H9 (cell line): ENCODE measurements at regions not wholly inside any gene's neighbourhood (a gene's known extent, or its start where the extent isn't known, plus 50 kb on each side); places are given as distances from the start of the nearest gene placed in this dataset.
A peak's percentile ranks its signal among the peaks of the same experiment; 100 is the strongest.

Experiments
- DNase-seq: peaks from one replicate; pipeline ENCODE4 v3.0.0-alpha.2; 2017
- H2AFZ ChIP-seq: one replicate; pipeline ENCODE4 v1.6.1; 2013; ENCODE audit warnings: mild to moderate bottlenecking, low read length, control low read depth, moderate library complexity
- H2AK5ac ChIP-seq: 2 replicates; pipeline ENCODE4 v1.6.1; 2013; ENCODE audit warnings: low read length, control low read depth, mixed read lengths; ENCODE audit not compliant: insufficient read length
- H2BK120ac ChIP-seq: one replicate; pipeline ENCODE4 v1.6.1; 2013; ENCODE audit warnings: low read depth, mild to moderate bottlenecking, low read length, control low read depth, inconsistent platforms; ENCODE audit not compliant: poor library complexity, severe bottlenecking
- H2BK12ac ChIP-seq: 2 replicates; pipeline ENCODE4 v1.6.1; 2013; ENCODE audit warnings: low read length, control low read depth, mixed read lengths, low read depth; ENCODE audit not compliant: insufficient read length
- H2BK15ac ChIP-seq: 2 replicates; pipeline ENCODE4 v1.6.1; 2013; ENCODE audit warnings: low read depth, low read length, control low read depth
- H2BK20ac ChIP-seq: one replicate; pipeline ENCODE4 v1.6.1; 2013; ENCODE audit warnings: low read depth, mild to moderate bottlenecking, low read length, control low read depth, inconsistent platforms; ENCODE audit not compliant: poor library complexity, severe bottlenecking
- H2BK5ac ChIP-seq: 2 replicates; pipeline ENCODE4 v1.6.1; 2013; ENCODE audit warnings: low read length, control low read depth, mixed read lengths; ENCODE audit not compliant: insufficient read length
- H3K14ac ChIP-seq: 2 replicates; pipeline ENCODE4 v1.6.1; 2013; ENCODE audit warnings: low read length, control low read depth; ENCODE audit not compliant: insufficient read depth
- H3K18ac ChIP-seq: 2 replicates; pipeline ENCODE4 v1.6.1; 2013; ENCODE audit warnings: low read depth, mild to moderate bottlenecking, mixed read lengths, low read length, control low read depth; ENCODE audit not compliant: insufficient read length
- H3K23ac ChIP-seq: 2 replicates; pipeline ENCODE4 v1.6.1; 2013; ENCODE audit warnings: low read length, control low read depth, mixed read lengths, low read depth; ENCODE audit not compliant: insufficient read length
- H3K23me2 ChIP-seq: 2 replicates; pipeline ENCODE4 v1.6.1; 2013; ENCODE audit warnings: low read depth, mild to moderate bottlenecking, mixed read lengths, low read length, control low read depth; ENCODE audit not compliant: insufficient read length, poor library complexity, severe bottlenecking
- H3K27ac ChIP-seq: 2 replicates; pipeline ENCODE4 v1.5.1; 2013; ENCODE audit warnings: low read length, control low read depth, mixed read lengths, low read depth; ENCODE audit not compliant: insufficient read length
- H3K27me3 ChIP-seq: 2 replicates; pipeline ENCODE4 v1.6.1; 2013; ENCODE audit warnings: low read length, control low read depth, inconsistent platforms; ENCODE audit not compliant: insufficient read depth
- H3K4ac ChIP-seq: 2 replicates; pipeline ENCODE4 v1.6.1; 2013; ENCODE audit warnings: low read depth, mild to moderate bottlenecking, control low read depth, inconsistent platforms, low read length, moderate library complexity
- H3K4me1 ChIP-seq: 2 replicates; pipeline ENCODE4 v1.6.1; 2013; ENCODE audit warnings: low read length, control low read depth, inconsistent platforms; ENCODE audit not compliant: insufficient read depth
- H3K4me2 ChIP-seq: 2 replicates; pipeline ENCODE4 v1.6.1; 2013; ENCODE audit warnings: low read length, control low read depth, mixed read lengths; ENCODE audit not compliant: insufficient read length, insufficient read depth
- H3K56ac ChIP-seq: 2 replicates; pipeline ENCODE4 v1.6.1; 2013; ENCODE audit warnings: low read depth, mild to moderate bottlenecking, mixed read lengths, low read length, control low read depth; ENCODE audit not compliant: insufficient read length
- H3K79me1 ChIP-seq: 2 replicates; pipeline ENCODE4 v1.6.1; 2013; ENCODE audit warnings: low read depth, mild to moderate bottlenecking, moderate library complexity, low read length, control low read depth, inconsistent platforms; ENCODE audit not compliant: insufficient read depth, poor library complexity, severe bottlenecking
- H3K79me2 ChIP-seq: 2 replicates; pipeline ENCODE4 v1.6.1; 2013; ENCODE audit warnings: low read length, control low read depth, inconsistent platforms; ENCODE audit not compliant: insufficient read depth
- H3K9ac ChIP-seq: 2 replicates; pipeline ENCODE4 v1.6.1; 2013; ENCODE audit warnings: low read length, control low read depth, mixed read lengths; ENCODE audit not compliant: insufficient read length; ENCODE audit errors: extremely low read depth
- H3K9me3 ChIP-seq: one replicate; pipeline ENCODE4 v1.6.1; 2013; ENCODE audit warnings: low read depth, low read length, inconsistent platforms; ENCODE audit not compliant: control insufficient read depth
- H3T11ph ChIP-seq: one replicate; pipeline ENCODE4 v1.6.1; 2013; ENCODE audit warnings: mild to moderate bottlenecking, low read length, control low read depth, inconsistent platforms
- H4K20me1 ChIP-seq: one replicate; pipeline ENCODE4 v1.6.1; 2013; ENCODE audit not compliant: control insufficient read depth, insufficient read length, insufficient read depth
- H4K5ac ChIP-seq: 2 replicates; pipeline ENCODE4 v1.6.1; 2013; ENCODE audit warnings: low read depth, mild to moderate bottlenecking, mixed read lengths, low read length, control low read depth; ENCODE audit not compliant: insufficient read length
- H4K8ac ChIP-seq: replicated peaks from 2 replicates; pipeline ENCODE4 v1.6.1; 2013; ENCODE audit warnings: low read length, control low read depth, mixed read lengths, low read depth; ENCODE audit not compliant: insufficient read length
- H4K91ac ChIP-seq: 2 replicates; pipeline ENCODE4 v1.6.1; 2013; ENCODE audit warnings: low read depth, mild to moderate bottlenecking, moderate library complexity, mixed read lengths, low read length, control low read depth; ENCODE audit not compliant: insufficient read length
- H3K27ac Mint-ChIP-seq, 3 experiments: 2 replicates in 2 of 3; 3 replicates in 1 of 3; pipeline ENCODE4 v1.8.0; 2020 to 2021; ENCODE audit warnings: mixed read lengths in 3 of 3, mild to moderate bottlenecking in 1 of 3, moderate library complexity in 1 of 3
- H3K27me3 Mint-ChIP-seq: 2 replicates; pipeline ENCODE4 v1.8.0; 2021; ENCODE audit warnings: low read depth, mild to moderate bottlenecking, moderate library complexity, mixed read lengths
- H3K36me3 Mint-ChIP-seq, 3 experiments: 2 replicates in 2 of 3; 3 replicates in 1 of 3; pipeline ENCODE4 v1.8.0; 2020 to 2021; ENCODE audit warnings: low read depth in 3 of 3, mixed read lengths in 3 of 3; ENCODE audit not compliant: insufficient read depth in 1 of 3
- H3K4me1 Mint-ChIP-seq, 2 experiments: 2 replicates each; pipeline ENCODE4 v1.8.0; 2020; ENCODE audit warnings: mixed read lengths in 2 of 2
- H3K4me3 Mint-ChIP-seq, 2 experiments: 2 replicates in 1 of 2; 3 replicates in 1 of 2; pipeline ENCODE4 v1.8.0; 2020 to 2021; ENCODE audit warnings: mild to moderate bottlenecking in 2 of 2, mixed read lengths in 2 of 2, moderate library complexity in 1 of 2
- H3K9me3 Mint-ChIP-seq, 2 experiments: 2 replicates in 1 of 2; 3 replicates in 1 of 2; pipeline ENCODE4 v1.8.0; 2020; ENCODE audit warnings: mild to moderate bottlenecking in 2 of 2, mixed read lengths in 2 of 2, moderate library complexity in 1 of 2
- WGBS: extraction: QIAGEN DNeasy Blood & Tissue Kit; methylation state at CpG from one replicate; pipeline ENCODE4 v1.1.7; 2013; ENCODE audit warnings: missing lambda C conversion rate, low lambda C conversion rate, mixed read lengths; ENCODE audit not compliant: insufficient read length; ENCODE audit errors: extremely low coverage; 5-methylcytosine and 5-hydroxymethylcytosine counted together
- TF ChIP-seq, protein P1 (sequence below): fragments of 200-600 bp; sonication (generic); conservative IDR thresholded peaks from 3 replicates; pipeline ENCODE4 v1.8.0; 2021; ENCODE audit warnings: antibody characterized with exemption, mild to moderate bottlenecking

- H3K14ac ChIP-seq: no peak overlapping the region
- H4K8ac ChIP-seq: no peak overlapping the region
- H2BK12ac ChIP-seq: no peak overlapping the region
- Mint-ChIP-seq H3K4me3 (no peak overlapping the region), H3K4me1 (0 out of 4 replicates have a peak, but pooled peaks cover 0 to 3% of the 10 kb centered on the region in 2 experiments), H3K9me3 (no peaks in the 10 kb centered on the region), H3K36me3 (no peaks in the 10 kb centered on the region; a peak in 1 of 7 replicates), H3K27me3 (no peaks in the 10 kb centered on the region), H3K27ac (no peak overlapping the region)
- H3K9ac ChIP-seq: no peak overlapping the region
- H2BK15ac ChIP-seq: no peak overlapping the region
- H2AFZ ChIP-seq: no peak overlapping the region
- no peaks in the 10 kb centered on the region for H3K9me3 ChIP-seq
- no peak overlapping the region for H2BK20ac ChIP-seq
- no peaks in the 10 kb centered on the region for H3K79me1 ChIP-seq
- no peaks in the 10 kb centered on the region for H4K20me1 ChIP-seq
- no CpG with 5 or more reads among the region's 4 CpGs for WGBS
- no peaks in the 10 kb centered on the region for H3K27me3 ChIP-seq
- H3K4ac ChIP-seq: no peak overlapping the region
- H3K4me2 ChIP-seq: no peak overlapping the region
- H3K23ac ChIP-seq: no peak overlapping the region
- H3K18ac ChIP-seq: peak overlapping the region; percentile 50
- DNase-seq: no peak
- no peak overlapping the region for H2BK5ac ChIP-seq
- no peak overlapping the region for H2AK5ac ChIP-seq
- TF ChIP-seq, protein P1, sequence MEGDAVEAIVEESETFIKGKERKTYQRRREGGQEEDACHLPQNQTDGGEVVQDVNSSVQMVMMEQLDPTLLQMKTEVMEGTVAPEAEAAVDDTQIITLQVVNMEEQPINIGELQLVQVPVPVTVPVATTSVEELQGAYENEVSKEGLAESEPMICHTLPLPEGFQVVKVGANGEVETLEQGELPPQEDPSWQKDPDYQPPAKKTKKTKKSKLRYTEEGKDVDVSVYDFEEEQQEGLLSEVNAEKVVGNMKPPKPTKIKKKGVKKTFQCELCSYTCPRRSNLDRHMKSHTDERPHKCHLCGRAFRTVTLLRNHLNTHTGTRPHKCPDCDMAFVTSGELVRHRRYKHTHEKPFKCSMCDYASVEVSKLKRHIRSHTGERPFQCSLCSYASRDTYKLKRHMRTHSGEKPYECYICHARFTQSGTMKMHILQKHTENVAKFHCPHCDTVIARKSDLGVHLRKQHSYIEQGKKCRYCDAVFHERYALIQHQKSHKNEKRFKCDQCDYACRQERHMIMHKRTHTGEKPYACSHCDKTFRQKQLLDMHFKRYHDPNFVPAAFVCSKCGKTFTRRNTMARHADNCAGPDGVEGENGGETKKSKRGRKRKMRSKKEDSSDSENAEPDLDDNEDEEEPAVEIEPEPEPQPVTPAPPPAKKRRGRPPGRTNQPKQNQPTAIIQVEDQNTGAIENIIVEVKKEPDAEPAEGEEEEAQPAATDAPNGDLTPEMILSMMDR: no peak
- H3K79me2 ChIP-seq: no peaks in the 10 kb centered on the region
- no peak overlapping the region for H2BK120ac ChIP-seq
- H3K27ac ChIP-seq: no peak overlapping the region
- H4K91ac ChIP-seq: no peak overlapping the region
- no peak overlapping the region for H3K56ac ChIP-seq
- H3K23me2 ChIP-seq: no peaks in the 10 kb centered on the region
- no peak overlapping the region for H4K5ac ChIP-seq
- no peak overlapping the region for H3T11ph ChIP-seq
- H3K4me1 ChIP-seq: no peaks in the 10 kb centered on the region
These were observed 256.5 kb downstream of the EMP1 start for GRCh38 chr12:13452955-13453570.
